H1 (cell line): ENCODE measurements at regions not wholly inside any gene's neighbourhood (a gene's known extent, or its start where the extent isn't known, plus 50 kb on each side); places are given as distances from the start of the nearest gene placed in this dataset.

Experiments used
- CTCF ChIA-PET: fragments of 300-600 bp; sonication (Branson Sonifier 250); formaldehyde crosslinking; loops from one replicate; lab custom pipeline; 2021; ENCODE audit not compliant: partially characterized antibody; lab: Charles Lee
- POLR2A ChIA-PET: fragments of 300-600 bp; sonication (Branson Sonifier 250); formaldehyde crosslinking; loops from one replicate; lab custom pipeline; 2021; ENCODE audit warnings: inconsistent platforms; ENCODE audit not compliant: partially characterized antibody; lab: Charles Lee
- DNase-seq, 2 experiments: peaks; one replicate each; pipeline versions ENCODE4 v3.0.0 to v3.0.0-alpha.2; 2010 to 2022; ENCODE audit warnings: low spot score in 2 of 2, low read depth in 1 of 2, mixed read lengths in 1 of 2
- FAIRE-seq: peaks from 2 replicates; lab custom pipeline; 2011; peaks lifted over from hg19 to GRCh38; lab: Jason Lieb, UNC
- H2AFZ ChIP-seq: 2 replicates; pipeline ENCODE4 v1.8.1; 2012; ENCODE audit warnings: low read length, inconsistent platforms
- H2AK5ac ChIP-seq: 2 replicates; pipeline ENCODE4 v1.6.1; 2013; ENCODE audit warnings: low read depth, low read length
- H2BK120ac ChIP-seq: replicated peaks from 2 replicates; pipeline ENCODE3; 2013; ENCODE audit warnings: low read depth, low read length, inconsistent platforms
- H2BK12ac ChIP-seq: 2 replicates; pipeline ENCODE4 v1.6.1; 2013; ENCODE audit warnings: low read depth, low read length
- H2BK15ac ChIP-seq: 2 replicates; pipeline ENCODE4 v1.6.1; 2013; ENCODE audit warnings: low read length
- H2BK20ac ChIP-seq: 2 replicates; pipeline ENCODE4 v1.6.1; 2013; ENCODE audit warnings: low read length
- H2BK5ac ChIP-seq: 2 replicates; pipeline ENCODE4 v1.6.1; 2013; ENCODE audit warnings: low read depth, low read length
- H3K14ac ChIP-seq: 2 replicates; pipeline ENCODE4 v1.6.1; 2013; ENCODE audit warnings: inconsistent platforms; ENCODE audit not compliant: insufficient read length
- H3K18ac ChIP-seq: 2 replicates; pipeline ENCODE4 v1.6.1; 2013; ENCODE audit warnings: low read length; ENCODE audit errors: extremely low read depth
- H3K23ac ChIP-seq: 2 replicates; pipeline ENCODE4 v1.6.1; 2013; ENCODE audit warnings: inconsistent platforms; ENCODE audit not compliant: insufficient read length
- H3K23me2 ChIP-seq: 2 replicates; pipeline ENCODE4 v1.6.1; 2013; ENCODE audit warnings: low read depth, low read length
- H3K27ac ChIP-seq: 2 replicates; pipeline ENCODE4 v1.6.1; 2011; ENCODE audit warnings: low read depth, low read length, inconsistent platforms
- H3K27me3 ChIP-seq, 4 experiments: replicated peaks in 1 of 4; 1 replicate in 1 of 4; 2 replicates in 3 of 4; pipeline versions ENCODE4 v1.6.1 to v1.8.1; 2011 to 2013; ENCODE audit warnings: low read length in 3 of 4, mild to moderate bottlenecking in 3 of 4, inconsistent platforms in 2 of 4, mixed read lengths in 2 of 4, moderate library complexity in 1 of 4; ENCODE audit not compliant: control insufficient read depth in 3 of 4, insufficient read depth in 3 of 4; ENCODE audit errors: extremely low read depth in 1 of 4
- H3K36me3 ChIP-seq, 4 experiments: 2 replicates each; pipeline versions ENCODE4 v1.6.1 to v1.8.1; 2011 to 2013; ENCODE audit warnings: mild to moderate bottlenecking in 4 of 4, low read length in 3 of 4, moderate library complexity in 2 of 4, control low read depth in 1 of 4, inconsistent platforms in 1 of 4; ENCODE audit not compliant: insufficient read depth in 4 of 4, control insufficient read depth in 2 of 4
- H3K4ac ChIP-seq: replicated peaks from 2 replicates; pipeline ENCODE3; 2013; ENCODE audit warnings: low read length, low read depth, mixed read lengths, inconsistent platforms; ENCODE audit not compliant: insufficient read length
- H3K4me1 ChIP-seq, 4 experiments: replicated peaks in 1 of 4; 1 replicate in 1 of 4; 2 replicates in 3 of 4; pipeline versions ENCODE4 v1.6.1 to v1.8.1; 2011 to 2013; ENCODE audit warnings: low read length in 3 of 4, inconsistent platforms in 2 of 4, mixed read lengths in 1 of 4; ENCODE audit not compliant: insufficient read depth in 4 of 4, control insufficient read depth in 3 of 4
- H3K4me2 ChIP-seq, 2 experiments: 2 replicates each; pipeline versions ENCODE4 v1.6.1 to v1.8.1; 2011 to 2013; ENCODE audit warnings: low read depth in 2 of 2, low read length in 2 of 2, control low read depth in 1 of 2, inconsistent platforms in 1 of 2, mild to moderate bottlenecking in 1 of 2; ENCODE audit not compliant: insufficient read depth in 1 of 2
- H3K4me3 ChIP-seq, 4 experiments: fragments of 200-600, 300-600 bp in 1 of 4; sonication (generic), shearing (Covaris generic), sonication (Bioruptor Twin) in 1 of 4; 2 replicates each; pipeline versions ENCODE4 v1.5.1 to v1.8.1; 2011 to 2016; ENCODE audit warnings: low read length in 4 of 4, low read depth in 3 of 4, control low read depth in 2 of 4, inconsistent platforms in 2 of 4, mild to moderate bottlenecking in 2 of 4, mixed read lengths in 1 of 4, moderate library complexity in 1 of 4; ENCODE audit not compliant: insufficient read depth in 2 of 4; ENCODE audit errors: extremely low read depth in 1 of 4
- H3K56ac ChIP-seq: replicated peaks from 2 replicates; pipeline ENCODE3; 2013; ENCODE audit warnings: low read depth, mild to moderate bottlenecking, mixed read lengths, low read length, inconsistent platforms; ENCODE audit not compliant: insufficient read length
- H3K79me1 ChIP-seq: 2 replicates; pipeline ENCODE4 v1.6.1; 2013; ENCODE audit warnings: low read depth, low read length, control low read depth
- H3K79me2 ChIP-seq, 2 experiments: 2 replicates each; pipeline versions ENCODE4 v1.6.1 to v1.8.1; 2012 to 2013; ENCODE audit warnings: low read length in 2 of 2, mild to moderate bottlenecking in 2 of 2, inconsistent platforms in 1 of 2; ENCODE audit not compliant: insufficient read depth in 2 of 2, control insufficient read depth in 1 of 2
- H3K9ac ChIP-seq, 4 experiments: replicated peaks in 1 of 4; 1 replicate in 1 of 4; 2 replicates in 3 of 4; pipeline versions ENCODE4 v1.6.1 to v1.8.1; 2011 to 2013; ENCODE audit warnings: low read depth in 3 of 4, low read length in 3 of 4, control low read depth in 2 of 4, mild to moderate bottlenecking in 2 of 4, moderate library complexity in 2 of 4, inconsistent platforms in 1 of 4; ENCODE audit errors: extremely low read depth in 1 of 4
- H3K9me3 ChIP-seq, 2 experiments: 2 replicates each; pipeline versions ENCODE4 v1.6.1 to v1.8.1; 2012 to 2013; ENCODE audit warnings: mild to moderate bottlenecking in 2 of 2, moderate library complexity in 2 of 2, control low read depth in 1 of 2, inconsistent platforms in 1 of 2, low read depth in 1 of 2, low read length in 1 of 2, mixed read lengths in 1 of 2; ENCODE audit not compliant: insufficient read depth in 2 of 2
- H4K20me1 ChIP-seq, 2 experiments: replicated peaks in 1 of 2; 2 replicates each; pipeline versions ENCODE3 to v1.8.1; 2011 to 2013; ENCODE audit warnings: inconsistent platforms in 2 of 2, low read length in 2 of 2, mild to moderate bottlenecking in 1 of 2; ENCODE audit not compliant: insufficient read depth in 2 of 2, control insufficient read depth in 1 of 2
- H4K5ac ChIP-seq: 2 replicates; pipeline ENCODE4 v1.6.1; 2013; ENCODE audit warnings: low read length, low read depth, mixed read lengths, inconsistent platforms; ENCODE audit not compliant: insufficient read length
- H4K8ac ChIP-seq: 2 replicates; pipeline ENCODE4 v1.8.0; 2013; ENCODE audit warnings: mild to moderate bottlenecking, moderate library complexity, low read length, inconsistent platforms; ENCODE audit not compliant: insufficient read depth; ENCODE audit errors: extremely low read depth
- H4K91ac ChIP-seq: replicated peaks from 2 replicates; pipeline ENCODE3; 2013; ENCODE audit warnings: low read length, mixed read lengths, inconsistent platforms; ENCODE audit not compliant: insufficient read length
- BACH1 ChIP-seq: IDR thresholded peaks from 2 replicates; pipeline ENCODE4 v1.6.1; 2012; ENCODE audit warnings: low read length, improper control_type of control experiment
- BRCA1 ChIP-seq: IDR thresholded peaks from 2 replicates; pipeline ENCODE4 v1.6.1; 2012; ENCODE audit warnings: low read depth, low read length, improper control_type of control experiment
- CHD2 ChIP-seq: IDR thresholded peaks from 2 replicates; pipeline ENCODE4 v1.6.1; 2012; ENCODE audit warnings: low read length, improper control_type of control experiment
- CTBP2 ChIP-seq: IDR thresholded peaks from 2 replicates; pipeline ENCODE4 v1.7.0; 2011; ENCODE audit warnings: borderline replicate concordance, mild to moderate bottlenecking, moderate library complexity, mixed read lengths, low read length; ENCODE audit not compliant: insufficient read depth, insufficient read length
- EGR1 ChIP-seq: IDR thresholded peaks from 2 replicates; pipeline ENCODE4 v1.6.1; 2011; ENCODE audit warnings: low read depth, low read length, borderline replicate concordance
- FOSL1 ChIP-seq: IDR thresholded peaks from 2 replicates; pipeline ENCODE4 v1.6.1; 2011; ENCODE audit warnings: mild to moderate bottlenecking, low read depth, low read length, moderate library complexity; ENCODE audit not compliant: insufficient read depth
- GABPA ChIP-seq: IDR thresholded peaks from 2 replicates; pipeline ENCODE4 v1.6.1; 2011; ENCODE audit warnings: mild to moderate bottlenecking, low read length, moderate library complexity, borderline replicate concordance; ENCODE audit not compliant: insufficient read depth
- HDAC2 ChIP-seq, 2 experiments: fragments of 300-600 bp in 1 of 2; sonication (generic) in 1 of 2; IDR thresholded peaks; 2 replicates each; pipeline ENCODE4 v1.6.1; 2011 to 2012; ENCODE audit warnings: low read depth in 2 of 2, low read length in 2 of 2, mild to moderate bottlenecking in 2 of 2, moderate library complexity in 2 of 2, borderline replicate concordance in 1 of 2, inconsistent platforms in 1 of 2
- POLR2A ChIP-seq, 2 experiments: IDR thresholded peaks; 1 replicate in 1 of 2; 2 replicates in 1 of 2; pipeline ENCODE4 v1.6.1; 2011; ENCODE audit warnings: low read depth in 2 of 2, low read length in 2 of 2, mild to moderate bottlenecking in 2 of 2; ENCODE audit errors: control extremely low read depth in 1 of 2
- POU5F1 ChIP-seq: IDR thresholded peaks from 2 replicates; pipeline ENCODE4 v1.6.1; 2011; ENCODE audit warnings: low read depth, mild to moderate bottlenecking, low read length, moderate library complexity
- RBBP5 ChIP-seq: IDR thresholded peaks from 2 replicates; pipeline ENCODE4 v1.7.1; 2012; ENCODE audit warnings: low read depth, mild to moderate bottlenecking, inconsistent platforms, low read length, moderate library complexity, borderline replicate concordance
- RNF2 ChIP-seq: fragments of 200-900, 300-1000 bp; sonication (generic); IDR thresholded peaks from 2 replicates; pipeline ENCODE4 v1.7.1; 2016; ENCODE audit warnings: borderline replicate concordance, low read depth, mild to moderate bottlenecking, antibody characterized with exemption, low read length; ENCODE audit not compliant: poor library complexity, severe bottlenecking; ENCODE audit errors: missing control alignments
- SAP30 ChIP-seq: fragments of 300-600 bp; sonication (generic); IDR thresholded peaks from 2 replicates; pipeline ENCODE4 v1.7.1; 2012; ENCODE audit warnings: low read length, moderate library complexity, mild to moderate bottlenecking, inconsistent platforms; ENCODE audit not compliant: insufficient read depth, insufficient replicate concordance
- TAF7 ChIP-seq: optimal IDR thresholded peaks from 2 replicates; pipeline ENCODE3; 2011; ENCODE audit warnings: low read depth, mild to moderate bottlenecking, inconsistent platforms, low read length, moderate library complexity, borderline replicate concordance
- WGBS, 2 experiments: shearing (Covaris generic) in 1 of 2; methylation state at CpG; one replicate each; pipeline versions ENCODE4 v1.1.6 to v1.1.7; 2013 to 2015; ENCODE audit warnings: low lambda C conversion rate in 2 of 2, mixed read lengths in 2 of 2, inconsistent platforms in 1 of 2, low coverage in 1 of 2, missing lambda C conversion rate in 1 of 2; ENCODE audit not compliant: insufficient replicate concordance in 2 of 2, insufficient coverage in 1 of 2, insufficient read length in 1 of 2; ENCODE audit errors: extremely low coverage in 1 of 2, missing lambda C conversion rate in 1 of 2; 5-methylcytosine and 5-hydroxymethylcytosine counted together

DNA sequence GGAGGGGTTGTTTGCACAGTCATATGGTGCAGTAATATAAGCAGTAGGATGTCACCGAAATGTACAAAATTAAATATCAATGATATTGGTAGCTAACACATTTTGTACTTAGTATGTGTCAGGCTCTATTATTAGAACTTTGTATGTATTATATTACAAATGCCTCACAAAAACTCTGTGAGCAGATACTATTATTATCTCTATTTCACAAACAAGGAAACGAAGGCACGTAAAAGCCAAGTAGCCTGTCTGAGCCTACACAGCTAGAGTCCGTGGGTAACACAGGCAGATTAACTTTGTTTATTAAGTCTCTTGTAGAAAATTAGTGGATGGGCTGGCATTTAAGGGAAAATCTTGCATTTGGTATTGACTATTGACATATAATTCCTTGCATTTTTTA lies 284.3 kb upstream of the DAB2 start:
- no peak overlapping the region for H3K27ac ChIP-seq
- no peak overlapping the region for H4K5ac ChIP-seq
- no peak overlapping the region for H3K4me3 ChIP-seq
- no peaks in the 10 kb centered on the region for H4K20me1 ChIP-seq
- H3K79me2 ChIP-seq = no peaks in the 10 kb centered on the region
- no peak overlapping the region for H3K9ac ChIP-seq
- POLR2A ChIA-PET = no interaction called here
- no peak overlapping the region for H2BK15ac ChIP-seq
- no peaks in the 10 kb centered on the region for H3K27me3 ChIP-seq
- H3K9me3 ChIP-seq = no peaks in the 10 kb centered on the region
- H3K4me1 ChIP-seq = no peaks in the 10 kb centered on the region
- FAIRE-seq = no peak
- no peak overlapping the region for H4K91ac ChIP-seq
- no peak overlapping the region for H2BK120ac ChIP-seq
- DNase-seq = no peak
- H3K18ac ChIP-seq = no peak overlapping the region
- H4K8ac ChIP-seq = no peak overlapping the region
- no peaks in the 10 kb centered on the region for H3K36me3 ChIP-seq
- H2AFZ ChIP-seq = no peak overlapping the region
- no peaks in the 10 kb centered on the region for H3K23me2 ChIP-seq
- H3K4ac ChIP-seq = no peak overlapping the region
- no peak overlapping the region for H2BK20ac ChIP-seq
- no peak overlapping the region for H2AK5ac ChIP-seq
- no peak overlapping the region for H2BK5ac ChIP-seq
- 95% methylated on average over 4 of the region's 4 CpGs; no CpG with 5 or more reads in 1 of the 2 experiments for WGBS, 2 experiments
- no peak overlapping the region for H3K4me2 ChIP-seq
- CTCF ChIA-PET = interaction anchor here (0.6 kb wide), 1 partner anchor 457 kb away, joined by 3 read pairs; no protein-coding TSS in a partner anchor
- H3K23ac ChIP-seq = no peak overlapping the region
- H3K56ac ChIP-seq = no peak overlapping the region
- H2BK12ac ChIP-seq = no peak overlapping the region
- H3K79me1 ChIP-seq = no peaks in the 10 kb centered on the region
- H3K14ac ChIP-seq = no peak overlapping the region
- TF ChIP-seq RNF2 = no peak
- no peak for TF ChIP-seq CHD2
- no peak for TF ChIP-seq POLR2A (IDR thresholded peaks at IDR 0.05; ENCODE audit: control extremely low read depth in 1 of 2, low read depth in 2 of 2, low read length in 2 of 2)
- no peak for TF ChIP-seq TAF7
- no peak for TF ChIP-seq GABPA
- TF ChIP-seq EGR1 = no peak
- no peak for TF ChIP-seq SAP30
- TF ChIP-seq RBBP5 = no peak
- no peak for TF ChIP-seq HDAC2 (IDR thresholded peaks at IDR 0.05; ENCODE audit: borderline replicate concordance in 1 of 2, low read depth in 2 of 2, low read length in 2 of 2)
- no peak for TF ChIP-seq CTBP2
- no peak for TF ChIP-seq POU5F1
- TF ChIP-seq BACH1 = no peak
- no peak for TF ChIP-seq FOSL1
- no peak for TF ChIP-seq BRCA1
